D721Med (cell line): ENCODE measurements at regions not wholly inside any gene's neighbourhood (a gene's known extent, or its start where the extent isn't known, plus 50 kb on each side); places are given as distances from the start of the nearest gene placed in this dataset.

Source experiments
- DNase-seq: peaks from one replicate; pipeline ENCODE4 v3.0.0; 2011; ENCODE audit warnings: low spot score; ENCODE audit not compliant: insufficient read length
- FAIRE-seq: peaks from 2 replicates; lab custom pipeline; 2011; peaks lifted over from hg19 to GRCh38; lab: Jason Lieb, UNC
- TF ChIP-seq, protein P1 (sequence below): IDR thresholded peaks from 2 replicates; pipeline ENCODE4 v1.5.1; 2012; ENCODE audit warnings: mild to moderate bottlenecking, control low read depth; ENCODE audit not compliant: insufficient read depth; ENCODE audit errors: missing control alignments

DNA sequence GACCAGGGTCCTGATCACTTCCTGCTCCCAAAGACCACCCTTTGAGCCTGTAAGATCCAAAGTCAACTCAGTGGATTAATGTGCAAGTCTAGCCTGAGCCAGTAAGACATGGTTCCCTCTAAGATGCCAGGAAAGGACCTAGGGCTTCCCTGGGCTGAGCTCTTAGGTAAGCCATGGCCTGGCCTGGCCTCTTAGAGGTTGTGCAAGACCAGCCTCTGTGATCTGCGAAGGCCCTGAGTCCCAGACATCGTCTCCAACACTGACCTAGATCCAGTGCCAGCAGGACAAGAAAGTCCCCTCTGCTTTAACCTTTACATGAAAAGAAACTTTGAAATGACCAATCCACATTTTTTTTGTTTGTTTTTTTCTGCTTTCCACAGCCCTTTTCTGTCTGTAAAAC lies 73.6 kb upstream of the CYP1B1 start:
- TF ChIP-seq, protein P1, sequence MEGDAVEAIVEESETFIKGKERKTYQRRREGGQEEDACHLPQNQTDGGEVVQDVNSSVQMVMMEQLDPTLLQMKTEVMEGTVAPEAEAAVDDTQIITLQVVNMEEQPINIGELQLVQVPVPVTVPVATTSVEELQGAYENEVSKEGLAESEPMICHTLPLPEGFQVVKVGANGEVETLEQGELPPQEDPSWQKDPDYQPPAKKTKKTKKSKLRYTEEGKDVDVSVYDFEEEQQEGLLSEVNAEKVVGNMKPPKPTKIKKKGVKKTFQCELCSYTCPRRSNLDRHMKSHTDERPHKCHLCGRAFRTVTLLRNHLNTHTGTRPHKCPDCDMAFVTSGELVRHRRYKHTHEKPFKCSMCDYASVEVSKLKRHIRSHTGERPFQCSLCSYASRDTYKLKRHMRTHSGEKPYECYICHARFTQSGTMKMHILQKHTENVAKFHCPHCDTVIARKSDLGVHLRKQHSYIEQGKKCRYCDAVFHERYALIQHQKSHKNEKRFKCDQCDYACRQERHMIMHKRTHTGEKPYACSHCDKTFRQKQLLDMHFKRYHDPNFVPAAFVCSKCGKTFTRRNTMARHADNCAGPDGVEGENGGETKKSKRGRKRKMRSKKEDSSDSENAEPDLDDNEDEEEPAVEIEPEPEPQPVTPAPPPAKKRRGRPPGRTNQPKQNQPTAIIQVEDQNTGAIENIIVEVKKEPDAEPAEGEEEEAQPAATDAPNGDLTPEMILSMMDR, result no peak
- DNase-seq (no peak), FAIRE-seq (no peak)

DNA sequence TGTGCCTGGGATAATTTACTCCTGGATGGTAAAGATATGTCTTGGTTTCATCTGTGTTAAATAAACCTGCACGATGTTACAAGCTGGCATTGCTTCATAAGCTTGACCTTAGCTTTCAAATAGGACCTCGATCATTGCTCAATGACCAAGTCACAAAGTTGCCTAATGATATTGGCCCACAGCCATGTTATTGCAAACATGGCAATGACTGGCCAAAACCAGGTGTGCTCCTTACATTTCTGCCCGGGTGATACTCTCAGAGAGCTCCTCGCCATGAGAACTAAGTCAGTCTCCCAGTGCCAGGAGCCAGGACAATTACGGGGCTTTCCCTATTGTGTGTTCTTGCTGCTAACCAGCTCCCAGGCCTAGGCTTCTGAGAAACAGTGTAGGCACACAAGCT lies 72.5 kb upstream of the CYP1B1 start:
- TF ChIP-seq, protein P1, result no peak
- no peak for DNase-seq
- FAIRE-seq, result no peak

DNA sequence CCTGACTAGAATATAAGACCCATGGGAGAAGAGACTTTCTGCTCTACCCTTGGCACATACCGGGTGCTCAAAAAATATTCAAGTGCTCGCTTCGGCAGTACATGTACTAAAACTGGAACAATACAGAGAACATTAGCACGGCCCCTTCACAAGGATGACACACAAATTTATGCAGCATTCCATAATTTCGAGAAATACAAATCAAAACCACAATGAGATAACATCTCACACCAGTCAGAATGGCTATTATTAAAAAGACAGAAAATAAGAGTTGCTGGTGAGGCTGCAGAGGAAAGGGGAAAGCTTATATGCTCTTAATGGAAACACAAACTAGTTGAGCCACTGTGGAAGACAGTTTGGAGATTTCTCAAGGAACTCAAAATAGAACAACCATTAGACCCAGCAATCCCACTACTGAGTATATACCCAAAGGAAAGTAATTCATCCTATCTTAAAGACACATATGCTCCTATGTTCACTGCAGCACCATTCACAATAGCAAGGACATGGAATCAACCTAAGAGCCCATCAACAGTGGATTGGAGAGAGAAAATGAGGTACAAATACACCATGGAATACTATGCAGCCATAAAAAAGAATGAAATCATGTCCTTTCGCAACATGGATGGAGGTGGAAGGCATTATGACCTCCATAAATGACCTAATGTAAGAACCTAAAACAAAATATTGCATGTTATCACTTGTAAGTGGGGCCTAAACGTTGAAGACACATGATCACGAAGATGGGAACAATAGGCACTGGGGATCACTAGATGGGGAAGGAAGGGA lies 71.6 kb upstream of the CYP1B1 start:
- FAIRE-seq (no peak), DNase-seq (no peak)
- TF ChIP-seq, protein P1, result no peak

DNA sequence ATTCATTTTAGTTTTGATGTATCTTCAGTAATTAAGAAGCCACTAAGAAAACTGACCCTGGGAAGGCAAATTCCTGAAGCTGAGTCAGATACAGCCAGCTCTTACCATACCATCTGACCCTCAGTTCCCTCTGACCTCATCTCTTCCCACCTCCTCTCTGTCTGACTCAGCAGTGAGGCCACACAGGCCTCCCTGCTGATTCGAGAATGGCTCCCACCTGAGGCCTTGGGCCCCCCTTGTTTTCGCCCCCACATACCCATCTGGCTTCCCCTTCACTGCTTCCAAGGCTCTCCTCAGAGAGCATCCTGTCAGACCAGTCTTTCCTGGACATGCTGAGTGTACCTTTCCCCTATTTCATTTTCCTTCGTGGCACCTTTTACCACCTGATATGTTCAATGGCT lies 71.0 kb upstream of the CYP1B1 start:
- FAIRE-seq (no peak), DNase-seq (no peak)
- TF ChIP-seq, protein P1, result no peak

DNA sequence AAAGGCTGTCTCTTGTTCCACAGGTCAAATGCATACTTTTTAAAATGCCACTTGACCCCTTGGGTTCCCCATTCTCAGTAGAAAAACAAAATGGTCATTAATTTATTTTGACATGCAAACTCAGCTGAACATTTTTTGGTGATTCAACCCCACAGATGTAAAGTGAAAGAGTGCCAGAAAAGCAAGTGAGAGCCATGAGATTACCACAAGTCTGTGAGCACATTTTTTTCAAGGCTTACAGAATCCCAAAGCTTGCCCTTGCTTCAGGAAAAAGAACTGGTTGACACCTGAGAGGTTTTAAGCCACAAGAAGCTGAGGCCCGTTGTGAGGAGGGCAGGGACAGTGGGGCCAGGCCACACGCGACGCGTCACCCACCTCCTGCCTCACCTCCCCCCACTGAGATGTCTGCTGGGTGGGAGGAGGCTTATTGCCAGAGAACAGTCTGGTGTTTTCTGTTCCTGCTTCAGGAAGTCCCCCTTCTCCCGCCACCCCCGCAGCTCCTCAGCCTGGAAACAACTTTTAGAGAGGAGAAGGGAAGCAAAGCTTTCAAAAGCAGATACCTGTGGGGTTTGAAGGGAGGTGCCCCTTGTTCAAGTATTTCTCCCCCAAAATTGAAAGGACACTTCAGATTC lies 70.4 kb upstream of the CYP1B1 start:
- TF ChIP-seq, protein P1, result no peak
- no peak for FAIRE-seq
- no peak for DNase-seq

DNA sequence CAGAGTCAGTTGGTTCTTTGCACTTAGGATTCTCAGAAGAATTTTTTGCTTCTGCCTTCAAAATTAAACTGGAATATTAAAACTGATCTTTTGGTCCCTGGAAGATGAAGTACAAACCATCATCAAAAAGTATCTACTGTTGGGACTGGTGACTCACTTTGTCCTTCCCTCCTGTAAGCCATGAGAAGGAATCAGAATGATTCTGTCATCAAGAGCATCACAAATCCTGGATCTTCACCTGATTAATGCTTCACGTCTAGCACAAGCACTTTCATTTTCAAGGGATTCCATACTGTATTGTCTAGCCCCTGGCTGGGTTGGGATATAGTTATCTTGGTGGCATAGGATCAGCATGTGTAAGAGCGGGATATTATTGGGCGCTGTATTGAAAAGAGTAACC lies 69.3 kb upstream of the CYP1B1 start:
- DNase-seq (no peak), FAIRE-seq (no peak)
- TF ChIP-seq, protein P1, result no peak

DNA sequence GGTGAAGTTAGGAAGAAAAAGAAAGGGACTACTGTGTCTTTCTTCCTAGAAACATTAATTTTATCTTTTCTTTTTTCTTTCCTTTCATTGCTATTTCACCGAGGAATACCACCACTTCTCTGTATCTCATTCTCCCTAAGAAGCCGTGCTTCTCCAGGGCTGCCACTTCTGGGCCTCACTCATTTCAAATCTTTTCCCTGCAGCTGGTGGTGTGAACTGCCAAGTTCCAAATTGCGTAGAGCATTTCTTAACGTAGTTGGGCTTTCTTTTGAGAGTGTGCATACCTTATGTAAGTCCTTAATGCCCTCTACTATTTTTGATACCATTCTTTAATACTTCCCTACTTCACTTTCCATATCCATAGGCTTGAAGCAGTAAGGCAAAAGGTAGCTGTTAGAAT lies 66.7 kb upstream of the CYP1B1 start:
- TF ChIP-seq, protein P1, result no peak
- FAIRE-seq, result no peak
- no peak for DNase-seq
